ENCODE measurements at regions not wholly inside any gene's neighbourhood (a gene's known extent, or its start where the extent isn't known, plus 50 kb on each side); places are given as distances from the start of the nearest gene placed in this dataset.

- Histone ChIP-seq H3K9me3 (ENCODE audit: low read length) (no peaks in the 10 kb centered on the region), H3K79me2 (ENCODE audit: insufficient read depth, low read depth, low read length) (no peaks in the 10 kb centered on the region), H3K36me3 (ENCODE audit: insufficient read depth, low read length) (no peaks in the 10 kb centered on the region), H3K4me2 (ENCODE audit: low read length) (no peak overlapping the region), H4K20me1 (ENCODE audit: insufficient read depth, low read length) (no peaks in the 10 kb centered on the region), H3K4me1 (ENCODE audit: insufficient read depth, low read length, poor library complexity, severe bottlenecking) (no peaks in the 10 kb centered on the region), H2AFZ (ENCODE audit: low read length) (no peak overlapping the region), H3K27ac (ENCODE audit: low read depth, low read length, poor library complexity, severe bottlenecking) (no peak overlapping the region), H3K9me2 (ENCODE audit: insufficient read depth, low read length) (no peaks in the 10 kb centered on the region), H3K4me3 (ENCODE audit: low read depth, low read length, poor library complexity, severe bottlenecking) (no peak overlapping the region)
- DNase-seq (ENCODE audit: low spot score), result peak; percentile 1
- intact Hi-C loops (cut with micrococcal nuclease; ENCODE audit: unreplicated experiment), result no loop called here
- ChIA-PET CTCF (ENCODE audit: unreplicated experiment) (no interaction called here), POLR2A (interaction anchor here (0.8 kb wide), 1 partner anchor 1262 kb away, joined by 3 read pairs; no protein-coding TSS in a partner anchor)
- no TSS peak for BruUV-seq (replicated peaks)
- TF ChIP-seq CTCF (conservative IDR thresholded peaks at IDR 0.05; ENCODE audit: low read length) (no peak), EZH2phosphoT487 (IDR thresholded peaks at IDR 0.05; ENCODE audit: borderline replicate concordance, low read depth, low read length) (no peak)
These were observed 73.3 kb downstream of the KIF2B start for GRCh38 chr17:53896047-53896446.

GRCh38 chr17:53900951-53901350 lies 78.2 kb downstream of the KIF2B start:
- H4K20me1 ChIP-seq (ENCODE audit: insufficient read depth, low read length), result no peaks in the 10 kb centered on the region
- no peaks in the 10 kb centered on the region for H3K36me3 ChIP-seq (ENCODE audit: insufficient read depth, low read length)
- H3K4me1 ChIP-seq (ENCODE audit: insufficient read depth, low read length, poor library complexity, severe bottlenecking), result no peaks in the 10 kb centered on the region
- ChIA-PET POLR2A (no interaction called here), CTCF (ENCODE audit: unreplicated experiment) (no interaction called here)
- 0 out of 2 replicates have a peak, but pooled peaks cover 5% of the 10 kb centered on the region for H3K9me3 ChIP-seq (ENCODE audit: low read length)
- no peaks in the 10 kb centered on the region for H3K79me2 ChIP-seq (ENCODE audit: insufficient read depth, low read depth, low read length)
- no peak for DNase-seq (ENCODE audit: low spot score)
- no peak overlapping the region for H2AFZ ChIP-seq (ENCODE audit: low read length)
- no peaks in the 10 kb centered on the region for H3K9me2 ChIP-seq (ENCODE audit: insufficient read depth, low read length)
- no TSS peak for BruUV-seq (replicated peaks)
- TF ChIP-seq EZH2phosphoT487 (IDR thresholded peaks at IDR 0.05; ENCODE audit: borderline replicate concordance, low read depth, low read length) (no peak), CTCF (conservative IDR thresholded peaks at IDR 0.05; ENCODE audit: low read length) (no peak)
- intact Hi-C loops (cut with micrococcal nuclease; ENCODE audit: unreplicated experiment), result no loop called here
- H3K27ac ChIP-seq (ENCODE audit: low read depth, low read length, poor library complexity, severe bottlenecking), result no peak overlapping the region
- no peak overlapping the region for H3K4me2 ChIP-seq (ENCODE audit: low read length)
- H3K4me3 ChIP-seq (ENCODE audit: low read depth, low read length, poor library complexity, severe bottlenecking), result no peak overlapping the region

- Histone ChIP-seq H3K36me3 (ENCODE audit: insufficient read depth, low read length) (no peaks in the 10 kb centered on the region), H3K4me1 (ENCODE audit: insufficient read depth, low read length, poor library complexity, severe bottlenecking) (no peaks in the 10 kb centered on the region), H3K27ac (ENCODE audit: low read depth, low read length, poor library complexity, severe bottlenecking) (no peak overlapping the region), H3K4me2 (ENCODE audit: low read length) (no peak overlapping the region), H3K4me3 (ENCODE audit: low read depth, low read length, poor library complexity, severe bottlenecking) (no peak overlapping the region), H3K79me2 (ENCODE audit: insufficient read depth, low read depth, low read length) (no peaks in the 10 kb centered on the region), H3K9me3 (ENCODE audit: low read length) (no peaks in the 10 kb centered on the region), H4K20me1 (ENCODE audit: insufficient read depth, low read length) (no peaks in the 10 kb centered on the region), H2AFZ (ENCODE audit: low read length) (no peak overlapping the region), H3K9me2 (ENCODE audit: insufficient read depth, low read length) (no peaks in the 10 kb centered on the region)
- no peak for TF ChIP-seq EZH2phosphoT487 (IDR thresholded peaks at IDR 0.05; ENCODE audit: borderline replicate concordance, low read depth, low read length)
- no peak for TF ChIP-seq CTCF (conservative IDR thresholded peaks at IDR 0.05; ENCODE audit: low read length)
- BruUV-seq (replicated peaks), result no TSS peak
- ChIA-PET POLR2A (no interaction called here), CTCF (ENCODE audit: unreplicated experiment) (no interaction called here)
- DNase-seq (ENCODE audit: low spot score), result no peak
- intact Hi-C loops (cut with micrococcal nuclease; ENCODE audit: unreplicated experiment), result no loop called here
These were observed 84.7 kb downstream of the KIF2B start for GRCh38 chr17:53907435-53907834.
